Peyer's patch (tissue), 4 donors: ENCODE measurements at regions not wholly inside any gene's neighbourhood (a gene's known extent, or its start where the extent isn't known, plus 50 kb on each side); places are given as distances from the start of the nearest gene placed in this dataset.
"Not testable (repeated sequence)": the region's sequence is repeated elsewhere in the genome, so short reads cannot be mapped to it uniquely, and the experiment has no call there.

Source experiments
- DNase-seq, 3 donors: peaks; one replicate each; pipeline ENCODE4 v3.0.0-alpha.2; 2017 to 2019
- H3K27ac ChIP-seq, 4 donors: fragments of 200-600 bp; sonication (generic); one replicate each; pipeline ENCODE4 v1.5.1; 2016 to 2019
- H3K27me3 ChIP-seq, 2 donors: fragments of 200-600 bp; sonication (generic); one replicate each; pipeline ENCODE4 v1.5.1; 2019
- H3K36me3 ChIP-seq, 3 donors: fragments of 200-600 bp; sonication (generic); one replicate each; pipeline ENCODE4 v1.5.1; 2016 to 2019
- H3K4me1 ChIP-seq, 4 donors: fragments of 200-600 bp; sonication (generic); one replicate each; pipeline ENCODE4 v1.5.1; 2016 to 2019
- H3K4me3 ChIP-seq, 4 donors: fragments of 200-600 bp; sonication (generic); 1 replicate in 3 of 4; 2 replicates in 1 of 4; pipeline ENCODE4 v1.5.1; 2016 to 2019; ENCODE audit warnings: mild to moderate bottlenecking in 1 of 4
- H3K9me3 ChIP-seq, 4 donors: fragments of 200-600 bp; sonication (generic); one replicate each; pipeline ENCODE4 v1.5.1; 2016 to 2019; ENCODE audit warnings: mild to moderate bottlenecking in 1 of 4
- POLR2A ChIP-seq, 2 donors: fragments of 450-650 bp; IDR thresholded peaks; one replicate each; pipeline ENCODE4 v1.5.1; 2017; ENCODE audit warnings: antibody characterized with exemption in 2 of 2, mild to moderate bottlenecking in 2 of 2, moderate library complexity in 2 of 2
- TF ChIP-seq, protein P1 (sequence below), 6 experiments: fragments of 450-650 bp in 4 of 6; fragments of 200-600 bp in 2 of 6; sonication (generic) in 1 of 6; IDR thresholded peaks; one replicate each; pipeline ENCODE4 v1.5.1; 2017 to 2019; ENCODE audit warnings: antibody characterized with exemption in 6 of 6, mild to moderate bottlenecking in 3 of 6, moderate library complexity in 1 of 6

DNA sequence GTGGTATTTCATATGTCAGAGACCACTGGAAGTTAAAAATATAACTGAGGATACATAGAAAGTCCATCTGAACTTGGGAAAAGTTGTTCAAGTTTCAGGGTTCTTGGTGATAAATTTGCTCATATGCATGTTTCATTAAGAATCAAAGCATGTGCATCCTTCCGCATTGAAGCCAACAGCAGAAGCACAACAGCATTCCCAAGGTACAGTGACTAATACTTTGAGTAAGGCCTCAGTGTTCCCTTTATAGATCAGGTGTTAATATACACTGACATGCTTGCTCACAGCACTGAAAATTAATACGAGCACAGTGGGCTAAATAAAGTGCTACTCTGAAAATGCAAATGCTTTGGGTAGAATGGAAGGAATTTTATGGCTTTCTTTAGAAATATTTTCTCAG, 691.1 kb downstream of the METTL15 start:
- no peak overlapping the region for H3K27ac ChIP-seq
- H3K9me3 ChIP-seq: no peaks in the 10 kb centered on the region
- H3K4me1 ChIP-seq: no peaks in the 10 kb centered on the region
- H3K4me3 ChIP-seq: no peak overlapping the region
- no peaks in the 10 kb centered on the region for H3K27me3 ChIP-seq
- no peaks in the 10 kb centered on the region for H3K36me3 ChIP-seq
- TF ChIP-seq, protein P1, sequence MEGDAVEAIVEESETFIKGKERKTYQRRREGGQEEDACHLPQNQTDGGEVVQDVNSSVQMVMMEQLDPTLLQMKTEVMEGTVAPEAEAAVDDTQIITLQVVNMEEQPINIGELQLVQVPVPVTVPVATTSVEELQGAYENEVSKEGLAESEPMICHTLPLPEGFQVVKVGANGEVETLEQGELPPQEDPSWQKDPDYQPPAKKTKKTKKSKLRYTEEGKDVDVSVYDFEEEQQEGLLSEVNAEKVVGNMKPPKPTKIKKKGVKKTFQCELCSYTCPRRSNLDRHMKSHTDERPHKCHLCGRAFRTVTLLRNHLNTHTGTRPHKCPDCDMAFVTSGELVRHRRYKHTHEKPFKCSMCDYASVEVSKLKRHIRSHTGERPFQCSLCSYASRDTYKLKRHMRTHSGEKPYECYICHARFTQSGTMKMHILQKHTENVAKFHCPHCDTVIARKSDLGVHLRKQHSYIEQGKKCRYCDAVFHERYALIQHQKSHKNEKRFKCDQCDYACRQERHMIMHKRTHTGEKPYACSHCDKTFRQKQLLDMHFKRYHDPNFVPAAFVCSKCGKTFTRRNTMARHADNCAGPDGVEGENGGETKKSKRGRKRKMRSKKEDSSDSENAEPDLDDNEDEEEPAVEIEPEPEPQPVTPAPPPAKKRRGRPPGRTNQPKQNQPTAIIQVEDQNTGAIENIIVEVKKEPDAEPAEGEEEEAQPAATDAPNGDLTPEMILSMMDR (IDR thresholded peaks at IDR 0.05): no peak
- no peak for TF ChIP-seq POLR2A (IDR thresholded peaks at IDR 0.05)
- no peak for DNase-seq

DNA sequence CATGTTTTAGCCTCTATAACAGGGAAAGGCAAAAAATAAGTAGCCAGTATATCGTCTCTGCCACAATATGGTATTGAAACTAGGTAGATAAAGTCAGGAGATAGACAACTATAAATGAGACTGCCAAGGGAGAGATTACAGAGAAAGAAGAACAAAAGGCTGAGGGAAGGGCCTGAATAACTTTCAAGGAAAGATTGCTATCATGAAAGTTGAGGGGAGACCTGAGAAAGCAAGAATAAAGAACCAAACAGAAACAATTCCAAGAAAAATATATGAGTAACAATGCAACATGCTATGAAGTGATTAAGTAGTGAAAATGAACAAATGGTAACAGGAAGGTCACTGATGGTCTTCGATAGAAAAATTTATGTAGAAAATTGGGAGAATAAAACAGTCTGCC, 690.1 kb downstream of the METTL15 start:
- TF ChIP-seq POLR2A (IDR thresholded peaks at IDR 0.05): no peak
- TF ChIP-seq, protein P1 (IDR thresholded peaks at IDR 0.05): no peak
- H3K36me3 ChIP-seq: no peaks in the 10 kb centered on the region
- no peaks in the 10 kb centered on the region for H3K9me3 ChIP-seq
- no peak for DNase-seq
- no peaks in the 10 kb centered on the region for H3K27me3 ChIP-seq
- no peak overlapping the region for H3K4me3 ChIP-seq
- H3K4me1 ChIP-seq: no peaks in the 10 kb centered on the region
- no peak overlapping the region for H3K27ac ChIP-seq

DNA sequence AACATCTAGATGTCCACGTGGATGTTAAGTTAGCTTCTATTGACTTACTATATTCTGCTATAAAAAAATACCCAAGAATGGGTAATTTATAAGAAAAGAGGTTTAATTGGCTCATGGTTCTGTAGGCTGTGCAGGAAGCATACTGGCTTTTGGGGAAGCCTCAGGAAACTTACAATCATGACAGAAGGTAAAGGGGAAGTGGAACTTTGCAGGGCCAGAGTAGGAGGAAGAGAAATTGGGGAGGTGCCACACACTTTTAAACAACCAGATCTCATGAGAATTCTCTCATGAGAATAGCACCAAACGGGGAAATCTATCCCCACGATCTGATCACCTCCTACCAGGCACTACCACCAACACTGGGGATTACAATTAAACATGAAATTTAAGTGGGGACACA, 689.3 kb downstream of the METTL15 start:
- TF ChIP-seq POLR2A (IDR thresholded peaks at IDR 0.05): no peak
- TF ChIP-seq, protein P1 (IDR thresholded peaks at IDR 0.05): no peak
- no peaks in the 10 kb centered on the region for H3K27me3 ChIP-seq
- no peaks in the 10 kb centered on the region for H3K9me3 ChIP-seq
- no peaks in the 10 kb centered on the region for H3K36me3 ChIP-seq
- H3K4me1 ChIP-seq: no peaks in the 10 kb centered on the region
- DNase-seq: no peak
- no peak overlapping the region for H3K4me3 ChIP-seq
- H3K27ac ChIP-seq: no peak overlapping the region

DNA sequence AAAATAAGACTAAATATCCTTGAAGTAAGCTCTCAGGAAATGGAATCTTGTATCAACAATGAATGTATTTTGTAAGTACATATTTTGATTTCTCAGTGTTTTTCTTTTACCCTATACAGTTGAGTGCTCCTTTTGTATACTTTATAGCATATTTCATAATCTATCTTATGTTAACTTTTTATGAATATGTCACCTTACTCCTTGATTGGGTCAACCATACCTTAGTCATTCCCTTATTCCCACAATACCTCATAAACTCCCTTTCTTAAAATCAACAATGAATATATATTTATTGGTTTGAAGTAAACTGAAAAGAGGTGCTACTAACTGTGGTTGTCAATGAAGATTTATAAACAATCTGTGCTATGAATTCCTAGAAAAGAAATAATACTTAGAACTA, 686.2 kb downstream of the METTL15 start:
- no peaks in the 10 kb centered on the region for H3K36me3 ChIP-seq
- no peaks in the 10 kb centered on the region for H3K27me3 ChIP-seq
- H3K4me3 ChIP-seq: no peak overlapping the region
- H3K9me3 ChIP-seq: no peaks in the 10 kb centered on the region
- no peak for DNase-seq
- H3K4me1 ChIP-seq: no peaks in the 10 kb centered on the region
- TF ChIP-seq, protein P1 (IDR thresholded peaks at IDR 0.05): no peak
- no peak for TF ChIP-seq POLR2A (IDR thresholded peaks at IDR 0.05)
- no peak overlapping the region for H3K27ac ChIP-seq

DNA sequence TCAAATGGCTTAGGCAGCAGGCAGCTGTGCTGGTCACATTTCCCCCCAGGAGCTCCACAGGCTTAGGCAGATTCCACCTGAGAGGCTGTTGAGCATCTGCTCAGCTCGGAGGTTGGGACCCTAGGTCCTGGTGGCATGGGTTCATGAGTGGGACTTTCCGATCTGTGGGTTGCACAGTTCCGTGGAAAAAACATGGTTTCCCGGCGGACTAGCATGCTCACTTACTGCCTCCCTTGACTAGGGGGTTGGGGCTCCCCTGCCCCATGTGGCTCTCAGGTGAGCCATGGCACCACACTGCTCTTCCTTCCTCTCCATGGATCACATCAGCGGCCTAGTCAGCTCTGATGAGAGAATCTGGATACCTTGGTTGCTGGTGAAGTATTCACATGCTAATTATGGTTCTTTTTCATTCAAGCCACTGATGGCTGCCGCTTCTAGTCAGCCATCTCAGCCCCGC, 685.1 kb downstream of the METTL15 start:
- Histone ChIP-seq H3K27me3 (no peaks in the 10 kb centered on the region), H3K4me3 (no peak overlapping the region), H3K4me1 (no peaks in the 10 kb centered on the region), H3K27ac (no peak overlapping the region), H3K36me3 (no peaks in the 10 kb centered on the region), H3K9me3 (no peaks in the 10 kb centered on the region)
- no peak for TF ChIP-seq POLR2A (IDR thresholded peaks at IDR 0.05)
- TF ChIP-seq, protein P1 (IDR thresholded peaks at IDR 0.05): no peak
- DNase-seq: no peak

DNA sequence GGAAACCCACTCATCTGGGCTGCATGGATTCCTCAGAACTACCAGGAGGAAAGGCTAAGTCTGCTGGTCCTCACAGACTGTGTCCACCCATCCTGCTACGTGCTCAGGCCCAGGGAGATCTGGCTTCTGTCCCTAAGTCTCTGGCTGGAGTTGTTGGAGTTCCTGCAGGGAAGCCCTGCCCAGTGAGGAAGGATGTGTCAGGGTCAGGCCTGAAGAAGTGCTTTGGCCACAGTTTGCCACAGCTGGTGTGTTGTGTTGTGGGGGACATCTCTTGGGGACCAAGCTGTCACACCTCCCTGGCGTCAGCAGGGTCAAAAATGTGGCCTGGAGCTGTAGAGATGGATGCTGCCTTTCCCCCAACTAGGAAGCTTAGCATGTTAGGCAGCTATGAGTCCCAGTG, 684.7 kb downstream of the METTL15 start:
- TF ChIP-seq, protein P1 (IDR thresholded peaks at IDR 0.05): no peak
- TF ChIP-seq POLR2A (IDR thresholded peaks at IDR 0.05): no peak
- no peaks in the 10 kb centered on the region for H3K4me1 ChIP-seq
- DNase-seq: no peak
- no peaks in the 10 kb centered on the region for H3K27me3 ChIP-seq
- no peaks in the 10 kb centered on the region for H3K36me3 ChIP-seq
- H3K9me3 ChIP-seq: no peaks in the 10 kb centered on the region
- H3K27ac ChIP-seq: no peak overlapping the region
- no peak overlapping the region for H3K4me3 ChIP-seq

DNA sequence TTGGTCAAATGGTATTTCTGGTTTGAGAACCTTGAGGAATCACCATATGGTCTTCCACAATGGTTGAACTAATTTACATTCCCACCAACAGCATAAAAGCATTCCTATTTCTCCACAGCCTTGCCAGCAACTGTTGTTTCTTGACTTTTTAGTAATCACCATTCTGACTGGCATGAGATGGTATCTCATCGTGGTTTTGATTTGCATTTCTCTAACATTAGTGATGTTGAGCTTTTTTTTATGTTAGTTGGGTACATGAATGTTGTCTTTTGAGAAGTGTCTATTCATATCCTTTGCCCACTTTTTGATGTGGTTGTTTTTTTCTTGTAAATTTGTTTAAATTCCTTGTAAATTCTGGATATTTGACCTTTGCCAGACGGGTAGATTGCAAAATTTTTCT, 679.7 kb downstream of the METTL15 start:
- not testable (repeated sequence) for H3K4me3 ChIP-seq, H3K36me3 ChIP-seq, H3K27me3 ChIP-seq, H3K27ac ChIP-seq, H3K9me3 ChIP-seq, H3K4me1 ChIP-seq, DNase-seq
